ENCODE measurements at regions not wholly inside any gene's neighbourhood (a gene's known extent, or its start where the extent isn't known, plus 50 kb on each side); places are given as distances from the start of the nearest gene placed in this dataset.

DNA sequence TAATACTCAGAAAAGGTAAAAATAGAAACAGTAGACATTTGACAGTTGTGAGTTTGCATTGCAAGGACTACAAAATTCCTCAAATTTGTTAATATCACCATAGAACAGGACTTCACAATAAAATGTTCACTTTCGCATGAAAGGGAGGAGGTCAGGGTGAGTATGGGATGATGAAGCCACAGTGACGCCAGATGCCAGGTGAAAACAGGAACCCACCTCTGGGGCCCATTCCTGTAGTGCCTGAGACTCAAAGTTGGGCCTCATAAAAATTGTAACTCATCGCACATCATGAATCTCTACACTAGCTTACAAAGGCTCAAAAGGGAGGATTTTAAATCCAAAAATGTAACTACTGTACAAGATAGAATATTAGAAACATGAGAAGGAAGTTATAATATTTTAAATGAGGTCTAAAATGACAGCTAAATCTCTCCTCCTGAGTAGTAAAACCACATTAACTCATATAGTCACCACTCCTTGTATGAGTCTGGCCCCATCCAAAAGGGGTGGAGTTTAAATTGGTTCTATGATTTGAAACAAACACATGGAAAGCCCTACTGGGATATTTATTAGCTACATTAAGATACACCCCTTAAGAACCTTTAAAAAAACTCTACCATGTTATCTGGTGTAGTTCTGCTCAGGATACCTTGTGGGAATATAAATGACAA, 93.7 kb downstream of the ETS2 start:
- TF ChIP-seq, protein P1, sequence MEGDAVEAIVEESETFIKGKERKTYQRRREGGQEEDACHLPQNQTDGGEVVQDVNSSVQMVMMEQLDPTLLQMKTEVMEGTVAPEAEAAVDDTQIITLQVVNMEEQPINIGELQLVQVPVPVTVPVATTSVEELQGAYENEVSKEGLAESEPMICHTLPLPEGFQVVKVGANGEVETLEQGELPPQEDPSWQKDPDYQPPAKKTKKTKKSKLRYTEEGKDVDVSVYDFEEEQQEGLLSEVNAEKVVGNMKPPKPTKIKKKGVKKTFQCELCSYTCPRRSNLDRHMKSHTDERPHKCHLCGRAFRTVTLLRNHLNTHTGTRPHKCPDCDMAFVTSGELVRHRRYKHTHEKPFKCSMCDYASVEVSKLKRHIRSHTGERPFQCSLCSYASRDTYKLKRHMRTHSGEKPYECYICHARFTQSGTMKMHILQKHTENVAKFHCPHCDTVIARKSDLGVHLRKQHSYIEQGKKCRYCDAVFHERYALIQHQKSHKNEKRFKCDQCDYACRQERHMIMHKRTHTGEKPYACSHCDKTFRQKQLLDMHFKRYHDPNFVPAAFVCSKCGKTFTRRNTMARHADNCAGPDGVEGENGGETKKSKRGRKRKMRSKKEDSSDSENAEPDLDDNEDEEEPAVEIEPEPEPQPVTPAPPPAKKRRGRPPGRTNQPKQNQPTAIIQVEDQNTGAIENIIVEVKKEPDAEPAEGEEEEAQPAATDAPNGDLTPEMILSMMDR (IDR thresholded peaks at IDR 0.05), result no peak
- no peak for TF ChIP-seq POLR2A (IDR thresholded peaks at IDR 0.05)

All from body of pancreas (tissue), 4 donors.